Keratinocyte (primary cell): ENCODE measurements at regions not wholly inside any gene's neighbourhood (a gene's known extent, or its start where the extent isn't known, plus 50 kb on each side); places are given as distances from the start of the nearest gene placed in this dataset.
A peak's percentile ranks its signal among the peaks of the same experiment; 100 is the strongest.

ENCODE experiments used
- DNase-seq: peaks from one replicate; pipeline ENCODE4 v3.0.0-alpha.2; 2011; ENCODE audit warnings: low read depth, missing footprints, low spot score
- FAIRE-seq: peaks from 2 replicates; lab custom pipeline; 2011; peaks lifted over from hg19 to GRCh38; lab: Jason Lieb, UNC
- H2AFZ ChIP-seq: 2 replicates; pipeline ENCODE4 v1.6.0; 2012; ENCODE audit warnings: low read length, control low read depth, inconsistent platforms; ENCODE audit not compliant: control insufficient read depth
- H3K27ac ChIP-seq: 2 replicates; pipeline ENCODE4 v1.5.1; 2011; ENCODE audit warnings: low read length; ENCODE audit not compliant: control insufficient read depth, insufficient read depth
- H3K27me3 ChIP-seq: 3 replicates; pipeline ENCODE4 v1.6.0; 2011; ENCODE audit warnings: low read length; ENCODE audit not compliant: control insufficient read depth, insufficient read depth; ENCODE audit errors: extremely low read depth
- H3K36me3 ChIP-seq, 2 experiments: 2 replicates in 1 of 2; 3 replicates in 1 of 2; pipeline ENCODE4 v1.5.1; 2011; ENCODE audit warnings: low read length in 2 of 2, mild to moderate bottlenecking in 1 of 2; ENCODE audit not compliant: control insufficient read depth in 2 of 2, insufficient read depth in 2 of 2; ENCODE audit errors: extremely low read depth in 1 of 2
- H3K4me1 ChIP-seq: 3 replicates; pipeline ENCODE4 v1.5.1; 2011; ENCODE audit warnings: low read length; ENCODE audit not compliant: control insufficient read depth, insufficient read depth; ENCODE audit errors: extremely low read depth
- H3K4me2 ChIP-seq: 3 replicates; pipeline ENCODE4 v1.6.0; 2011; ENCODE audit warnings: low read depth, low read length; ENCODE audit not compliant: control insufficient read depth, insufficient read depth; ENCODE audit errors: extremely low read depth
- H3K4me3 ChIP-seq, 3 experiments: fragments of 200-600 bp in 1 of 3; sonication (generic) in 1 of 3; 2 replicates in 2 of 3; 3 replicates in 1 of 3; pipeline ENCODE4 v1.5.1; 2011 to 2016; ENCODE audit warnings: low read length in 3 of 3, mild to moderate bottlenecking in 3 of 3, control low read depth in 2 of 3, inconsistent platforms in 1 of 3, low read depth in 1 of 3, mixed read lengths in 1 of 3, mixed run types in 1 of 3, moderate library complexity in 1 of 3; ENCODE audit not compliant: control insufficient read depth in 2 of 3, insufficient read depth in 2 of 3; ENCODE audit errors: extremely low read depth in 1 of 3
- H3K79me2 ChIP-seq: 2 replicates; pipeline ENCODE4 v1.6.0; 2012; ENCODE audit warnings: low read length; ENCODE audit not compliant: control insufficient read depth, insufficient read depth
- H3K9ac ChIP-seq: 3 replicates; pipeline ENCODE4 v1.6.0; 2011; ENCODE audit warnings: low read length; ENCODE audit not compliant: control insufficient read depth, insufficient read depth; ENCODE audit errors: extremely low read depth
- H3K9me1 ChIP-seq: 3 replicates; pipeline ENCODE4 v1.6.0; 2011; ENCODE audit warnings: low read length; ENCODE audit not compliant: control insufficient read depth, insufficient read depth; ENCODE audit errors: extremely low read depth
- H3K9me3 ChIP-seq: 2 replicates; pipeline ENCODE4 v1.5.1; 2012; ENCODE audit warnings: low read depth, low read length; ENCODE audit not compliant: control insufficient read depth
- H4K20me1 ChIP-seq: 3 replicates; pipeline ENCODE4 v1.6.0; 2011; ENCODE audit warnings: low read length; ENCODE audit not compliant: control insufficient read depth, insufficient read depth; ENCODE audit errors: extremely low read depth
- EZH2 ChIP-seq: IDR thresholded peaks from one replicate; pipeline ENCODE4 v1.6.1; 2012; ENCODE audit warnings: inconsistent platforms, mild to moderate bottlenecking, low read length, moderate library complexity
- dilution Hi-C: fragments of 300-500 bp; cut with MboI; formaldehyde crosslinking; loops from one replicate; pipeline ENCODE4 v1.7.0; 2020; ENCODE audit warnings: low sequenced_read_pairs; ENCODE audit not compliant: extremely low pct_ligation_motif_present
- TF ChIP-seq, protein P1 (sequence below), 3 experiments: IDR thresholded peaks in 1 of 3; conservative IDR thresholded peaks in 1 of 3; optimal IDR thresholded peaks in 1 of 3; 2 replicates in 2 of 3; 3 replicates in 1 of 3; pipeline versions ENCODE3 to v1.5.1; 2011; ENCODE audit warnings: low read length in 3 of 3, mild to moderate bottlenecking in 3 of 3, moderate library complexity in 2 of 3, control low read depth in 1 of 3, inconsistent platforms in 1 of 3; ENCODE audit not compliant: insufficient read depth in 2 of 3; ENCODE audit errors: extremely low read depth in 1 of 3

DNA sequence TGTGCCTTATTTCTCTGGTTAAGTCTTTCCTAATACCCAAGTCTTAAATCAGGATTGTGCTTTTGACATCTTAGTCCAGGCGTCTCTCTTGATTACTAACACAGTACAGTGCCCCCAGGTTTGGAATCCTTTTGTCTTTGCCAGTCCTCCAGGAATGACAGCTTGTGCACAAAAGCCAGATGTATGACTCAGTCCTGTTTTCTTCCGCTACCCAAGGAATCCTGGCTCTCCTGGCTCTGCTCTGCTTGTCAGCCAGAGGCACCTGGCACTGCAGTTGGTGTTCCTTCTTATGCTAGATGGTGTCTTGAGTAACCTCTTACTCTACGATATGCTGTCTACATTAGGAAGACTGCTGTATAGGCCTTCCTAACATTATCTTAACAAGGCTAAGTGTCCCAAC is 728.2 kb upstream of the NECTIN3 start:
- Histone ChIP-seq H4K20me1 (no peaks in the 10 kb centered on the region), H3K4me1 (no peaks in the 10 kb centered on the region), H3K9ac (no peak overlapping the region), H3K9me1 (no peaks in the 10 kb centered on the region), H3K36me3 (no peaks in the 10 kb centered on the region), H3K4me2 (no peak overlapping the region), H2AFZ (no peak overlapping the region), H3K4me3 (no peak overlapping the region), H3K9me3 (no peaks in the 10 kb centered on the region), H3K27ac (no peak overlapping the region), H3K27me3 (no peaks in the 10 kb centered on the region), H3K79me2 (no peaks in the 10 kb centered on the region)
- FAIRE-seq: peak; percentile 49
- TF ChIP-seq, protein P1, sequence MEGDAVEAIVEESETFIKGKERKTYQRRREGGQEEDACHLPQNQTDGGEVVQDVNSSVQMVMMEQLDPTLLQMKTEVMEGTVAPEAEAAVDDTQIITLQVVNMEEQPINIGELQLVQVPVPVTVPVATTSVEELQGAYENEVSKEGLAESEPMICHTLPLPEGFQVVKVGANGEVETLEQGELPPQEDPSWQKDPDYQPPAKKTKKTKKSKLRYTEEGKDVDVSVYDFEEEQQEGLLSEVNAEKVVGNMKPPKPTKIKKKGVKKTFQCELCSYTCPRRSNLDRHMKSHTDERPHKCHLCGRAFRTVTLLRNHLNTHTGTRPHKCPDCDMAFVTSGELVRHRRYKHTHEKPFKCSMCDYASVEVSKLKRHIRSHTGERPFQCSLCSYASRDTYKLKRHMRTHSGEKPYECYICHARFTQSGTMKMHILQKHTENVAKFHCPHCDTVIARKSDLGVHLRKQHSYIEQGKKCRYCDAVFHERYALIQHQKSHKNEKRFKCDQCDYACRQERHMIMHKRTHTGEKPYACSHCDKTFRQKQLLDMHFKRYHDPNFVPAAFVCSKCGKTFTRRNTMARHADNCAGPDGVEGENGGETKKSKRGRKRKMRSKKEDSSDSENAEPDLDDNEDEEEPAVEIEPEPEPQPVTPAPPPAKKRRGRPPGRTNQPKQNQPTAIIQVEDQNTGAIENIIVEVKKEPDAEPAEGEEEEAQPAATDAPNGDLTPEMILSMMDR (optimal IDR thresholded peaks at IDR 0.05 in 1 of 3, IDR thresholded peaks at IDR 0.05 in 1 of 3, conservative IDR thresholded peaks at IDR 0.05 in 1 of 3; ENCODE audit: extremely low read depth in 1 of 3, insufficient read depth in 2 of 3, low read length in 3 of 3): no peak
- TF ChIP-seq EZH2: no peak
- no peak for DNase-seq
- dilution Hi-C loops: no loop called here

DNA sequence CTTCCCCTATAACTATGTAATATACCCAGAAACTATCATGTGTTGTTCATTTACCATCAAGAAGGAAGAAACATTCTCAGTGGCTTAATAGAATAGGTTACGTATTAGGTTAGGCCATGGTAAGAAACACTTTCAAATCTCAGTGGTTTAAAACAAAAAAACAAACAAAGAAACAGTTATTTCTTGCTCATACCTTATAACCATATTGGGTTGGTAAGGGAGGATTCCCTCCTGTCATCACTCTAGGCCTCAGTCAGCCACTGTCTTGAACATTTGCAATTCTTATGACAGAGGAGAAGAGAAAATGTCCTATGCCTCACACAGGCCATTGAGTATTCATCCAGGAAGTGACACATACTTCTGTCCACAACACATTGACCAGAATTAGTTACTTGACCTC is 727.7 kb upstream of the NECTIN3 start:
- Histone ChIP-seq H3K9ac (no peak overlapping the region), H2AFZ (no peak overlapping the region), H3K4me2 (no peak overlapping the region), H3K79me2 (no peaks in the 10 kb centered on the region), H3K9me1 (no peaks in the 10 kb centered on the region), H3K4me3 (no peak overlapping the region), H3K27me3 (no peaks in the 10 kb centered on the region), H3K27ac (no peak overlapping the region), H3K4me1 (no peaks in the 10 kb centered on the region), H3K9me3 (no peaks in the 10 kb centered on the region), H3K36me3 (no peaks in the 10 kb centered on the region), H4K20me1 (no peaks in the 10 kb centered on the region)
- DNase-seq (no peak), FAIRE-seq (no peak)
- TF ChIP-seq, protein P1 (optimal IDR thresholded peaks at IDR 0.05 in 1 of 3, IDR thresholded peaks at IDR 0.05 in 1 of 3, conservative IDR thresholded peaks at IDR 0.05 in 1 of 3; ENCODE audit: extremely low read depth in 1 of 3, insufficient read depth in 2 of 3, low read length in 3 of 3): no peak
- no peak for TF ChIP-seq EZH2
- dilution Hi-C loops: no loop called here
